Activated CD8-positive, alpha-beta memory T cell treated with anti-CD3 and anti-CD28 coated beads for 4 hours (primary cell): ENCODE measurements at regions not wholly inside any gene's neighbourhood (a gene's known extent, or its start where the extent isn't known, plus 50 kb on each side); places are given as distances from the start of the nearest gene placed in this dataset.

Experiments used
- DNase-seq, 2 donors: peaks; one replicate each; pipeline ENCODE4 v3.0.0-alpha.2; 2020; ENCODE audit warnings: low read depth in 2 of 2

- DNase-seq = no peak
These were observed 214.0 kb upstream of the CIBAR2 start for GRCh38 chr16:85326113-85326793.

- no peak for DNase-seq
These were observed 214.5 kb upstream of the CIBAR2 start for GRCh38 chr16:85326794-85327181.

GRCh38 chr16:85327731-85328675 lies 215.7 kb upstream of the CIBAR2 start:
- no peak for DNase-seq

- no peak for DNase-seq
These were observed 216.4 kb upstream of the CIBAR2 start for GRCh38 chr16:85328676-85329058.

- no peak for DNase-seq
These were observed 217.0 kb upstream of the CIBAR2 start for GRCh38 chr16:85329059-85329812.

- DNase-seq = no peak
These were observed 217.9 kb upstream of the CIBAR2 start for GRCh38 chr16:85330006-85330693.

GRCh38 chr16:85330694-85331188 lies 218.5 kb upstream of the CIBAR2 start:
- no peak for DNase-seq

GRCh38 chr16:85331688-85332087 lies 219.4 kb upstream of the CIBAR2 start:
- DNase-seq = no peak

GRCh38 chr16:85332175-85332574 lies 219.9 kb upstream of the CIBAR2 start:
- DNase-seq = no peak

GRCh38 chr16:85333337-85333736 lies 221.1 kb upstream of the CIBAR2 start:
- DNase-seq = no peak

- no peak for DNase-seq
These were observed 221.7 kb upstream of the CIBAR2 start for GRCh38 chr16:85333744-85334640.

GRCh38 chr16:85334718-85335583 lies 222.7 kb upstream of the CIBAR2 start:
- DNase-seq = no peak

GRCh38 chr16:85335584-85336491 lies 223.6 kb upstream of the CIBAR2 start:
- DNase-seq = no peak

GRCh38 chr16:85337910-85338637 lies 225.8 kb upstream of the CIBAR2 start:
- no peak for DNase-seq

- DNase-seq = no peak
These were observed 226.3 kb upstream of the CIBAR2 start for GRCh38 chr16:85338638-85338982.

- DNase-seq = no peak
These were observed 226.9 kb upstream of the CIBAR2 start for GRCh38 chr16:85338989-85339685.

GRCh38 chr16:85341972-85342695 lies 229.9 kb upstream of the CIBAR2 start:
- no peak for DNase-seq
